Right lobe of liver (tissue), 4 donors: ENCODE measurements at regions not wholly inside any gene's neighbourhood (a gene's known extent, or its start where the extent isn't known, plus 50 kb on each side); places are given as distances from the start of the nearest gene placed in this dataset.

Experiments used
- POLR2A ChIP-seq: fragments of 450-650 bp; IDR thresholded peaks from one replicate; pipeline ENCODE4 v1.6.1; 2017; ENCODE audit warnings: antibody characterized with exemption, mild to moderate bottlenecking
- TF ChIP-seq, protein P1 (sequence below), 4 donors: fragments of 200-600 bp in 3 of 4; fragments of 450-650 bp in 1 of 4; IDR thresholded peaks; one replicate each; pipeline versions ENCODE4 v1.5.1 to v1.8.0; 2016 to 2022; ENCODE audit warnings: antibody characterized with exemption in 4 of 4, mild to moderate bottlenecking in 2 of 4
- donor health status: DM: no; HTN: no; CAD: no.
- donor health status: DM: no; HTN: no; CAD: no.
- donor health status: DM: no; HTN: yes; CAD: no.

GRCh38 chr5:60517850-60518249 lies 182.1 kb downstream of the DEPDC1B start:
- TF ChIP-seq, protein P1, sequence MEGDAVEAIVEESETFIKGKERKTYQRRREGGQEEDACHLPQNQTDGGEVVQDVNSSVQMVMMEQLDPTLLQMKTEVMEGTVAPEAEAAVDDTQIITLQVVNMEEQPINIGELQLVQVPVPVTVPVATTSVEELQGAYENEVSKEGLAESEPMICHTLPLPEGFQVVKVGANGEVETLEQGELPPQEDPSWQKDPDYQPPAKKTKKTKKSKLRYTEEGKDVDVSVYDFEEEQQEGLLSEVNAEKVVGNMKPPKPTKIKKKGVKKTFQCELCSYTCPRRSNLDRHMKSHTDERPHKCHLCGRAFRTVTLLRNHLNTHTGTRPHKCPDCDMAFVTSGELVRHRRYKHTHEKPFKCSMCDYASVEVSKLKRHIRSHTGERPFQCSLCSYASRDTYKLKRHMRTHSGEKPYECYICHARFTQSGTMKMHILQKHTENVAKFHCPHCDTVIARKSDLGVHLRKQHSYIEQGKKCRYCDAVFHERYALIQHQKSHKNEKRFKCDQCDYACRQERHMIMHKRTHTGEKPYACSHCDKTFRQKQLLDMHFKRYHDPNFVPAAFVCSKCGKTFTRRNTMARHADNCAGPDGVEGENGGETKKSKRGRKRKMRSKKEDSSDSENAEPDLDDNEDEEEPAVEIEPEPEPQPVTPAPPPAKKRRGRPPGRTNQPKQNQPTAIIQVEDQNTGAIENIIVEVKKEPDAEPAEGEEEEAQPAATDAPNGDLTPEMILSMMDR (IDR thresholded peaks at IDR 0.05): no peak
- TF ChIP-seq POLR2A: no peak
